Natural killer cell (primary cell): ENCODE measurements at regions not wholly inside any gene's neighbourhood (a gene's known extent, or its start where the extent isn't known, plus 50 kb on each side); places are given as distances from the start of the nearest gene placed in this dataset.

Source experiments
- ATAC-seq, 3 donors: fragments of 150-1000 bp in 2 of 3; fragments of 200-7000 bp in 1 of 3; cut with Tn5 transposase; 1 replicate in 1 of 3; 2 replicates in 2 of 3; pipeline ENCODE4 v1.10.0; 2021; ENCODE audit warnings: mild to moderate bottlenecking in 2 of 3, moderate library complexity in 2 of 3
- DNase-seq, 2 donors: peaks; one replicate each; pipeline versions ENCODE4 v3.0.0 to v3.0.0-alpha.2; 2013 to 2021; ENCODE audit warnings: mixed read lengths in 1 of 2
- H3K27ac ChIP-seq: one replicate; pipeline ENCODE4 v1.5.1; 2013; ENCODE audit warnings: mild to moderate bottlenecking, low read length
- H3K27me3 ChIP-seq: one replicate; pipeline ENCODE4 v1.6.1; 2013; ENCODE audit warnings: low read length; ENCODE audit not compliant: control insufficient read depth, insufficient read depth
- H3K36me3 ChIP-seq: one replicate; pipeline ENCODE4 v1.6.1; 2013; ENCODE audit warnings: low read length; ENCODE audit not compliant: control insufficient read depth, insufficient read depth
- H3K4me1 ChIP-seq: one replicate; pipeline ENCODE4 v1.6.1; 2013; ENCODE audit warnings: low read length; ENCODE audit not compliant: control insufficient read depth, insufficient read depth
- H3K4me3 ChIP-seq: one replicate; pipeline ENCODE4 v1.5.1; 2013; ENCODE audit warnings: low read length
- H3K9me3 ChIP-seq: one replicate; pipeline ENCODE4 v1.6.1; 2013; ENCODE audit warnings: low read length; ENCODE audit not compliant: control insufficient read depth, insufficient read depth
- H3K27ac Mint-ChIP-seq, 2 donors: one replicate each; pipeline ENCODE4 v1.8.0; 2022; ENCODE audit warnings: mild to moderate bottlenecking in 2 of 2, mixed read lengths in 2 of 2, moderate library complexity in 1 of 2
- H3K27me3 Mint-ChIP-seq, 2 donors: one replicate each; pipeline ENCODE4 v1.8.0; 2022; ENCODE audit warnings: low read depth in 2 of 2, mixed read lengths in 2 of 2
- H3K36me3 Mint-ChIP-seq: one replicate; pipeline ENCODE4 v1.8.0; 2022; ENCODE audit warnings: mixed read lengths
- H3K4me1 Mint-ChIP-seq, 2 donors: one replicate each; pipeline ENCODE4 v1.8.0; 2022; ENCODE audit warnings: mixed read lengths in 2 of 2
- H3K4me3 Mint-ChIP-seq: one replicate; pipeline ENCODE4 v1.8.0; 2022; ENCODE audit warnings: mild to moderate bottlenecking, moderate library complexity, mixed read lengths
- H3K9me3 Mint-ChIP-seq, 2 donors: one replicate each; pipeline ENCODE4 v1.8.0; 2022; ENCODE audit warnings: mixed read lengths in 2 of 2
- WGBS: methylation state at CpG from one replicate; pipeline ENCODE4 v1.1.7; 2013; ENCODE audit warnings: missing lambda C conversion rate; ENCODE audit not compliant: insufficient coverage; 5-methylcytosine and 5-hydroxymethylcytosine counted together
- intact Hi-C: fragments of 100-400 bp; cut with micrococcal nuclease; formaldehyde crosslinking; loops from one replicate; pipeline ENCODE4 v1.14.2; 2022
- TF ChIP-seq, protein P1 (sequence below): fragments of 200-600 bp; IDR thresholded peaks from one replicate; pipeline ENCODE4 v1.8.0; 2022; ENCODE audit warnings: antibody characterized with exemption

DNA sequence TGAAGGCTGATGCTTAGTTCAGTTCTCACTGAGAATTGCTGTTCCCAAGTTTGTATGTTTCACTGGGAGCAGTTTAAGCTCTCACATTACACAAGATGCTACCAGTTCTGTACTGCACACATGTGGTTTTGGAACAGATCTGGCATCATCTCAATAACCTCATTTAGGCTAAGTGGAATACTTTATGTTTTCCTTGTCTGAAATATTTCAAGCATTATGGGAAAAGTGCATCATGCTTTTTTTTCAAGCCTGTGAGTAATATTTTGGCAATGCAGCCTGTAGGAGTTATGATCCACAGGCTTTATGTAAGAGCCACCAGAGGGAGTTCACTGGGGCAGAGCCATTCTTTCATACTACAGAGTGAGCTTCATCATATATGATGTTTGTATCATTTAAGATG, 141.5 kb downstream of the OR4C45 start:
- H3K4me3 ChIP-seq, result no peak overlapping the region
- no peak overlapping the region for H3K4me3 Mint-ChIP-seq
- no peaks in the 10 kb centered on the region for H3K36me3 Mint-ChIP-seq
- TF ChIP-seq, protein P1, sequence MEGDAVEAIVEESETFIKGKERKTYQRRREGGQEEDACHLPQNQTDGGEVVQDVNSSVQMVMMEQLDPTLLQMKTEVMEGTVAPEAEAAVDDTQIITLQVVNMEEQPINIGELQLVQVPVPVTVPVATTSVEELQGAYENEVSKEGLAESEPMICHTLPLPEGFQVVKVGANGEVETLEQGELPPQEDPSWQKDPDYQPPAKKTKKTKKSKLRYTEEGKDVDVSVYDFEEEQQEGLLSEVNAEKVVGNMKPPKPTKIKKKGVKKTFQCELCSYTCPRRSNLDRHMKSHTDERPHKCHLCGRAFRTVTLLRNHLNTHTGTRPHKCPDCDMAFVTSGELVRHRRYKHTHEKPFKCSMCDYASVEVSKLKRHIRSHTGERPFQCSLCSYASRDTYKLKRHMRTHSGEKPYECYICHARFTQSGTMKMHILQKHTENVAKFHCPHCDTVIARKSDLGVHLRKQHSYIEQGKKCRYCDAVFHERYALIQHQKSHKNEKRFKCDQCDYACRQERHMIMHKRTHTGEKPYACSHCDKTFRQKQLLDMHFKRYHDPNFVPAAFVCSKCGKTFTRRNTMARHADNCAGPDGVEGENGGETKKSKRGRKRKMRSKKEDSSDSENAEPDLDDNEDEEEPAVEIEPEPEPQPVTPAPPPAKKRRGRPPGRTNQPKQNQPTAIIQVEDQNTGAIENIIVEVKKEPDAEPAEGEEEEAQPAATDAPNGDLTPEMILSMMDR, result no peak
- H3K9me3 Mint-ChIP-seq, result peaks cover 11 to 17% of the 10 kb centered on the region in 2 donors
- H3K9me3 ChIP-seq, result peaks cover 9% of the 10 kb centered on the region
- no peaks in the 10 kb centered on the region for H3K27me3 ChIP-seq
- no peaks in the 10 kb centered on the region for H3K27me3 Mint-ChIP-seq
- no peaks in the 10 kb centered on the region for H3K4me1 Mint-ChIP-seq
- ATAC-seq, result no peak
- H3K27ac Mint-ChIP-seq, result no peak overlapping the region
- no peak overlapping the region for H3K27ac ChIP-seq
- DNase-seq, result no peak
- intact Hi-C loops, result no loop called here
- no peaks in the 10 kb centered on the region for H3K4me1 ChIP-seq
- H3K36me3 ChIP-seq, result no peaks in the 10 kb centered on the region

DNA sequence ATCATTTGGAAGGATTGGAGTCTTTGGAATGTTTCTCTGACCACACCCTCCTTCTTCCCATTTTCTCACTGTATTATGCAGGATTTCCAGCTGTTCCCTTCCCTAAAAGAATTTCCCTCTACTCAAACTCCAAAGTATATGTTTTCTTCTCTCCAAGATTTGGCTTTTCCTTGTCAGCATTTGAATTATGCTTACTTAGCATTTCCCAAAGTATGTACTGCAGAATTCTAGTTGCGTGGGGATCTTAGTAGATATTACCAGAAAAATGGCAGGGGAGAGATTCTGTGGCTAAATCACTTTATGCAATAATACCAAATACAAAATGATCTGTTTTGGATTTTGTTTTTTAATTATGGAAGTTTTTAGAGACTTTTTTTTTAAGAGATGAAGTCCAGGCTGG, 142.3 kb downstream of the OR4C45 start:
- Histone ChIP-seq H3K27ac (no peak overlapping the region), H3K9me3 (peaks cover 4% of the 10 kb centered on the region), H3K4me1 (no peaks in the 10 kb centered on the region), H3K36me3 (no peaks in the 10 kb centered on the region), H3K27me3 (no peaks in the 10 kb centered on the region), H3K4me3 (no peak overlapping the region)
- Mint-ChIP-seq H3K9me3 (peaks cover 9 to 14% of the 10 kb centered on the region in 2 donors), H3K4me1 (no peaks in the 10 kb centered on the region), H3K27me3 (no peaks in the 10 kb centered on the region), H3K4me3 (no peak overlapping the region), H3K36me3 (no peaks in the 10 kb centered on the region), H3K27ac (no peak overlapping the region)
- DNase-seq (no peak), ATAC-seq (no peak)
- intact Hi-C loops, result no loop called here
- TF ChIP-seq, protein P1, result no peak
- no CpG with 5 or more reads among the region's 1 CpG for WGBS

DNA sequence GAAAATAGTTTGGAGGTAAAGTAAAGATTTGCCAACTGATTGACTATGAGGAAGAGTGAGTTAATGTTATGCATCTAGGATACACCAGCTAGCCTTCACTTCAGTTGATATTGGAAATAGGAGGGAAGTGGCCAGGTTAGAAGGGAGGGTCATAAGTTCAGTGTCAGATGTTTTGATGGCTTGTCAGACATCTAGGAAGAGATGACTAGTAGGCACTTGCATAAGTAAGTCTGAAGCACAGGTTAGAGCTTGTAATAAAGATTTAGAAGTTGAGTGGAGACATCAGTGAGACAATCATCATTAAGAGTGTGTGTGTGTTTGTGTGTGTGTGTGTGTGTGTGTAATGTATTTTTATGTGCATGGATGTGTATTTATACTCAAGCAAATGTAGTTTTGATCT, 146.1 kb downstream of the OR4C45 start:
- ATAC-seq, result peak in 2 of 3 donors; percentile 18 to 38
- TF ChIP-seq, protein P1, result no peak
- peak in 1 of 2 donors; percentile 2 for DNase-seq
- Histone ChIP-seq H3K27ac (no peak overlapping the region), H3K4me3 (no peak overlapping the region), H3K27me3 (no peaks in the 10 kb centered on the region), H3K36me3 (no peaks in the 10 kb centered on the region), H3K9me3 (no peaks in the 10 kb centered on the region), H3K4me1 (no peaks in the 10 kb centered on the region)
- H3K27me3 Mint-ChIP-seq, result no peaks in the 10 kb centered on the region
- no peak overlapping the region for H3K4me3 Mint-ChIP-seq
- no peaks in the 10 kb centered on the region for H3K4me1 Mint-ChIP-seq
- no peaks in the 10 kb centered on the region for H3K36me3 Mint-ChIP-seq
- intact Hi-C loops, result no loop called here
- H3K9me3 Mint-ChIP-seq, result peaks cover 11 to 15% of the 10 kb centered on the region in 2 donors
- H3K27ac Mint-ChIP-seq, result no peak overlapping the region

DNA sequence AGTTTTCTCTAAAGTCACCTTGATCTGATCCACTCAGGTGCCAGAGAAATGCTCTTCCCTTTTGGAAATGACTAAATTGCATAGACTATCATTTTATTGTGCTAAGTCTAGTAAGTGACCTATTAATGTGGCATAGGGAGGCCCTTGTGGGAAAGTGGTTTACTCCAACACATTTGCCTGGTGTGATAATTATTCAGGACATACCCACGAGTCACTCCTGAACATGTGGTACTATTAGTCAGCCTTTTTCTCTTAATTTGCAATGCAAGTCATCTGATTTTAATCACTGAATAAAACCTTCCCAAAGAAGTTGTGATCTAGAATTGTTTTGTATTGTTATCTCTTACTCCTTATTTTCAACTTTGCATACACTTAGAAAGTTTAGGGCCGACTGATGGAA, 148.7 kb downstream of the OR4C45 start:
- Mint-ChIP-seq H3K27me3 (no peaks in the 10 kb centered on the region), H3K4me1 (no peaks in the 10 kb centered on the region), H3K36me3 (peaks cover 16% of the 10 kb centered on the region), H3K27ac (no peak overlapping the region), H3K4me3 (no peak overlapping the region), H3K9me3 (peaks cover 17 to 24% of the 10 kb centered on the region in 2 donors)
- peaks cover 10% of the 10 kb centered on the region for H3K9me3 ChIP-seq
- TF ChIP-seq, protein P1, result no peak
- H3K27ac ChIP-seq, result no peak overlapping the region
- WGBS, result 60% methylated on average over 1 of the region's 2 CpGs
- H3K36me3 ChIP-seq, result no peaks in the 10 kb centered on the region
- DNase-seq (no peak), ATAC-seq (no peak)
- no peak overlapping the region for H3K4me3 ChIP-seq
- H3K27me3 ChIP-seq, result no peaks in the 10 kb centered on the region
- intact Hi-C loops, result no loop called here
- no peaks in the 10 kb centered on the region for H3K4me1 ChIP-seq
